Stimulated activated CD4-positive, alpha-beta T cell treated with anti-CD3 and anti-CD28 coated beads, Interleukin-4, amount 100 ng/mL, for 1 hour (primary cell): ENCODE measurements at regions not wholly inside any gene's neighbourhood (a gene's known extent, or its start where the extent isn't known, plus 50 kb on each side); places are given as distances from the start of the nearest gene placed in this dataset.

ENCODE experiments used
- DNase-seq: peaks from one replicate; pipeline ENCODE4 v3.0.0-alpha.2; 2020

- DNase-seq, result no peak
Observed at GRCh38 chr9:27755846-27756245, 182.6 kb upstream of the C9orf72 start.

DNA sequence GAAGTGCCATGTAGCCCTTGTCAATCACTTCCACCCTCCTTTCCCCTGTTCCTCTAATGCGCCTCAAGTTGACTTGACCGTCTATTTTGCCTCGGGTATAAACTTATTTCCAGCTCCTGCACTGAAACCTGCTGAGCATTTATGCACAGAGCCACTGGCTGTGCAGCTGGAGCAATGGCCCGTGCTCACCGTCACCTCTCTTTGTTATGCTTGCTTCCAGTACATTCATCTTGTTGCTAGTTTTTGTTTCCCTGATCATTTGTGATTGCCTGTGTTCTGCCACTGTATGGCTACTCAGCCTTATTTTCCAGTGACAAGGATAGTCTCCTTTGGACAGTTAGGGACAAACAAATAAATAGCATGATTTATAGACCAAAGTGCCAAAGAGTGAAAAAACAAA is 183.1 kb upstream of the C9orf72 start:
- DNase-seq, result no peak

GRCh38 chr9:27763831-27764230 is 190.6 kb upstream of the C9orf72 start:
- no peak for DNase-seq

GRCh38 chr9:27765266-27766072 is 192.2 kb upstream of the C9orf72 start:
- no peak for DNase-seq

- DNase-seq, result no peak
Observed at GRCh38 chr9:27766073-27766835, 193.0 kb upstream of the C9orf72 start.

DNA sequence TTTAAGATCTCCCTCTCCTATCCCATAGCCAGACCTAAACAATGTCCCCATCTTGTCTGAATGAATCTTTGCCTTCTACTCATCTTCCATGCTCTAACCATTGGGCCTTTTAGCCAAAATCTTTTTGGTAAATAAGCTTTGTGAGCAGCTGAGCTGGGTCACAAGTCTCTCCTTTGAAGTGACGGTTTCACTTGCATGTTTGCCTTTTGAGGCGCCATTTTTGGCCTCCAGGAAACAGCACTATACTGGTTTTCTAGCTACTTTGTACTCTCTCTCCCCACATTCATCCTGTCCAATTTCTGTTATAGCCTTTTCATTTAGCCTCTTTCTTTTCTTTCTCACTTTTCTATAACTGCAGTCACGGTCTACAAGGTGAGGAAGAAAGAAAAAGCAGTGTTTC is 195.5 kb upstream of the C9orf72 start:
- no peak for DNase-seq

- no peak for DNase-seq
Observed at GRCh38 chr9:27770541-27770940, 197.3 kb upstream of the C9orf72 start.

GRCh38 chr9:27771803-27772545 is 198.7 kb upstream of the C9orf72 start:
- no peak for DNase-seq

DNA sequence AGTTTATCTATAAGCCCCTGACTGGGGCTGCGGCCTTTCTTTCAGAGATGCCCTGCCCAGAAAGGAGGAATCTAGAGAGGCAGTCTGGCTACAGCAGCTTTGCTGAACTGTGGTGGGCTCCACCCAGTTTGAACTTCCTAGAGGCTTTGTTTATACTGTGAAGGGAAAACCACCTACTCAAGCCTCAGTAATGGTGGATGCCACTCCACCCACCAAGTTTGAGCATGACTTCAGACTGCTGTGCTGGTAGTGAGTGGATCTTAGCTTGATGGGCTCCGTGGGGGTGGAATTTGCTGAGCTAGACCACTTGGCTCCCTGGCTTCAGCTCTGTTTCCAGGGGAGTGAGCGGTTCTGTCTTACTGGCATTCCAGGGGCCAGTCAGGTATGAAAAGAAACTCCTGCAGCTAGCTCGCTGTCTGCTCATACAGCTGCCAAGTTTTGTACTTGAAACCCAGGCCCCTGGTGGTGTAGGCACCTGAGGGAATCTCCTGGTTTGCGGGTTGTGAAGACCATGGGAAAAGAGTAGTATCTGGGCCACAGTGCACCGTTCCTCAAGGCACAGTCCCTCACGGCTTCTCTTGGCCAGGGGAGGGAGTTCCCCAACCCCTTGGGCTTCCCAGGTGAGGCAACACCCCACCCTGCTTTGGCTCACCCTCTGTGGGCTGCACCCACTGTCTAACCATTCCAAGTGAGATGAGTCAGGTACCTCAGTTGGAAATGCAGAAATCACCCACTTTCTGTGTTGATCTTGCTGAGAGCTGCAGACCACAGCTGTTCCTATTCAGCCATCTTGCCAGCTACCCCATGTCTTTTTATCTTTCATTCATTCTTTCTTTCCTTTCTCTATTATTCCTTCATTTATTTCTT is 211.8 kb upstream of the C9orf72 start:
- no peak for DNase-seq

GRCh38 chr9:27785714-27786100 is 212.4 kb upstream of the C9orf72 start:
- no peak for DNase-seq

GRCh38 chr9:27787891-27788290 is 214.6 kb upstream of the C9orf72 start:
- no peak for DNase-seq

DNA sequence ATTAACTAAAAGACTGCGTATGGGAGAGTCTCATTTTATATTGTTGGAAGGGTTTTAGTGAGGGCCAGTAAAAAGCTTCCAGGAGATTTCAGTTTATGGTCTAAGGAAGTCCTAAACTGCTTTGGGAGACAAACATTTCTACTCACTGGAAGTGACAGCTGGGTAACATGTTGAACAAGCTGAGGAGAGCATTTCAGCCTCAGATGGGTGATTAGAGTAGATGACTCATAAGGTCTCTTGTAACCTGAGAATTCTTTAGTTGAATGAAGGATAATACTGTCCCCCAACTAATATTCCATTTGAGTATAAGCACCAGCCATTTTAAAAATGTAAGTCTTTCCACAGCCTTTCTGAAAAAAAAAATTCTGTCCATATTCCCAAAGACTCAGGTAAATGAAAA is 218.0 kb upstream of the C9orf72 start:
- no peak for DNase-seq

GRCh38 chr9:27792971-27793689 is 219.8 kb upstream of the C9orf72 start:
- DNase-seq, result no peak

- DNase-seq, result no peak
Observed at GRCh38 chr9:27799326-27799725, 226.0 kb upstream of the C9orf72 start.

GRCh38 chr9:27800159-27800558 is 226.9 kb upstream of the C9orf72 start:
- no peak for DNase-seq

DNA sequence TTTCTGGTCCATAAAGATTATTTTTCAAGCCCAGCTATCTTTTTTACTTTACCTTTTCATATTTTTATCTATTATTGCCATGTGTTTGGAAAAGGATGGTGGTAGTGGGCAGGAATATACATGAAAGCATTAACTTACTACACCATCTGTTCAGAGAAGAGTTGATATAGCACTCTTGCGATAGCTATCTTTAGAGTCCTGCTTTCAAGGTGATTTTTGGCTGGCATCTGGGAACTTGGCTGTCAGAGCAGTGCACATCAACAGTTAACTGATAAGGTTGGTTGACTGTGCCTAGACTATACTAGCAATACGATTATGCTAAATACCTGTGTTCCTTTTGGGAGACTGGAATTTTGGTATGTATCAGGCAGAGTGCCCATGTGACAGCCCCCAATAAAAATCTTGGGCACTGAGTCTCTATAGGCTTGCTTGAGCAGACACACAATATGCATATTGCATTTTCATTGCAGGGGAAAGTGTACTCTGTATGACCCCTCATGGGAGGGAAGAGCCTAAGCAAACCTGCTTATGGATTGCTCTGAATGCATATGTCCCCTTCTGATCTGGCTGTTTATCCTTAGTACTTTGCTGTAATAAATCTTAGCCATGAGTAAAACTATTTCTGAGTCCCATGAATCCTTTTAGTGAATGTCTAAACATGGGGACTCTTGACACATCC is 227.6 kb upstream of the C9orf72 start:
- DNase-seq, result no peak

- no peak for DNase-seq
Observed at GRCh38 chr9:27801545-27801944, 228.3 kb upstream of the C9orf72 start.

DNA sequence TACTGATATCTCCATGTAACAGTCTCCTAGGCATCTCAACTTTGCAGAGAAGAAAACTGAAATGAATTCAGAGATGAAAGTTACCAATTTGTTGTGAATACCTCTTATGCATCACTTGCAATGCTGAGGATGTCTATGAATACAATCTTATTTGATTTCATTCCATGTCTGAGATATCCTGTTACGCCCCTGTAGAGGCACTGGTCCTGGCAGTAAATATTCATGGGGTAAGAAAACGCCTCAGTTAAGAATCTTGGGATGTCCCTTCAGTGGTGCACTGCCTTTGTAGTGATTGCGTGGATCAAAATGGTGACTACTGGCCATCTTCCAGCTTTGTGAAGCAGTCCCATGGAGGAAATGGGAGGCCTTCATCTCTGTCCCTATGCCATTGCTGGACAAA is 229.1 kb upstream of the C9orf72 start:
- no peak for DNase-seq

GRCh38 chr9:27808864-27809263 is 235.6 kb upstream of the C9orf72 start:
- DNase-seq, result no peak

- DNase-seq, result no peak
Observed at GRCh38 chr9:27817747-27818146, 244.5 kb upstream of the C9orf72 start.

DNA sequence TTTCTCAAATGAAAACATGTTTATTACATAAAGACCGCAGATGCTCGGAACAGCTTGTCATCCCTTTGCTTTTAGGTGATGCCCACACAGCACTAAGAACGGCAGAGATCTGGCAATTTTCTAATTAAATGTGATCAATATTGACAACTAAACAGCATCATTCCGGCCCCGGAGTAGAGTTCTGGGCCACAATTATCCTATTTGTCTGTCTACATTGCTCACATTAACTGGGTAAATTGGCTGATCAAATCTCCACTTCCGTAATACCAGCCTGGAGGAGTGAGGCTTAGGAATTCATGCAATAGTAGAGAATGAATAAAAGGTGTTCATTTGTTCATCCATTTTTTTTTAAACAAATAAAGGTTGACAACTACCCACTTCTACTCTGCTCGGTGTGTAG is 245.1 kb upstream of the C9orf72 start:
- no peak for DNase-seq
